Hippocampal formation (tissue), 2 donors: ENCODE measurements at regions not wholly inside any gene's neighbourhood (a gene's known extent, or its start where the extent isn't known, plus 50 kb on each side); places are given as distances from the start of the nearest gene placed in this dataset.

Source experiments
- DNase-seq, 2 donors: peaks; one replicate each; lab custom pipeline; 2025; lab: John Stamatoyannopoulos, UW

GRCh38 chr6:4560221-4561077 lies 215.8 kb upstream of the CDYL start:
- DNase-seq, result no peak

GRCh38 chr6:4559281-4559875 lies 216.8 kb upstream of the CDYL start:
- DNase-seq, result no peak

- DNase-seq, result no peak
Observed at GRCh38 chr6:4554645-4555044, 221.6 kb upstream of the CDYL start.

GRCh38 chr6:4553387-4553786 lies 222.8 kb upstream of the CDYL start:
- no peak for DNase-seq

GRCh38 chr6:4550227-4550597 lies 226.0 kb upstream of the CDYL start:
- no peak for DNase-seq

- DNase-seq, result no peak
Observed at GRCh38 chr6:4549556-4550226, 226.5 kb upstream of the CDYL start.

- DNase-seq, result no peak
Observed at GRCh38 chr6:4545893-4546292, 230.3 kb upstream of the CDYL start.

- no peak for DNase-seq
Observed at GRCh38 chr6:4543596-4543995, 232.6 kb upstream of the CDYL start.

GRCh38 chr6:4533576-4533975 lies 242.6 kb upstream of the CDYL start:
- DNase-seq, result no peak

- no peak for DNase-seq
Observed at GRCh38 chr6:4531406-4531805, 244.8 kb upstream of the CDYL start.

GRCh38 chr6:4522453-4522852 lies 253.8 kb upstream of the CDYL start:
- no peak for DNase-seq

GRCh38 chr6:4521070-4521469 lies 255.1 kb upstream of the CDYL start:
- DNase-seq, result no peak

- no peak for DNase-seq
Observed at GRCh38 chr6:4518506-4518905, 257.7 kb upstream of the CDYL start.

GRCh38 chr6:4516206-4516605 lies 260.0 kb upstream of the CDYL start:
- no peak for DNase-seq

- DNase-seq, result no peak
Observed at GRCh38 chr6:4513561-4513960, 262.6 kb upstream of the CDYL start.

- peak in 1 of 2 donors; percentile 18 for DNase-seq
Observed at GRCh38 chr6:4512051-4512471, 264.1 kb upstream of the CDYL start.

GRCh38 chr6:4511641-4512020 lies 264.6 kb upstream of the CDYL start:
- DNase-seq, result no peak

GRCh38 chr6:4510906-4511640 lies 265.1 kb upstream of the CDYL start:
- DNase-seq, result no peak

- DNase-seq, result no peak
Observed at GRCh38 chr6:4510317-4510716, 265.9 kb upstream of the CDYL start.

- no peak for DNase-seq
Observed at GRCh38 chr6:4509506-4509905, 266.7 kb upstream of the CDYL start.

GRCh38 chr6:4506792-4507191 lies 269.4 kb upstream of the CDYL start:
- DNase-seq, result no peak

GRCh38 chr6:4506223-4506622 lies 270.0 kb upstream of the CDYL start:
- DNase-seq, result no peak
